Gastrocnemius medialis (tissue), 4 donors: ENCODE measurements at regions not wholly inside any gene's neighbourhood (a gene's known extent, or its start where the extent isn't known, plus 50 kb on each side); places are given as distances from the start of the nearest gene placed in this dataset.

Experiments used
- ATAC-seq, 2 donors: fragments of 150-250 bp; one replicate each; pipeline ENCODE4 v1.9.1; 2016
- DNase-seq, 2 donors: peaks; one replicate each; pipeline ENCODE4 v3.0.0-alpha.2; 2019
- H3K27ac ChIP-seq, 4 donors: fragments of 200-600 bp; sonication (generic); 1 replicate in 1 of 4; 2 replicates in 3 of 4; pipeline ENCODE4 v1.5.1; 2016 to 2018; ENCODE audit warnings: mild to moderate bottlenecking in 2 of 4, moderate library complexity in 1 of 4
- H3K27me3 ChIP-seq, 3 donors: fragments of 200-600 bp; sonication (generic) in 2 of 3; 1 replicate in 1 of 3; 2 replicates in 2 of 3; pipeline versions ENCODE4 v1.5.1 to v1.6.0; 2016 to 2019; ENCODE audit warnings: mild to moderate bottlenecking in 1 of 3, moderate library complexity in 1 of 3
- H3K36me3 ChIP-seq, 2 donors: fragments of 200-600 bp; sonication (generic) in 1 of 2; one replicate each; pipeline ENCODE4 v1.5.1; 2017 to 2018
- H3K4me1 ChIP-seq, 2 donors: fragments of 200-600 bp; sonication (generic) in 1 of 2; one replicate each; pipeline ENCODE4 v1.5.1; 2016 to 2017; ENCODE audit warnings: mild to moderate bottlenecking in 2 of 2
- H3K4me3 ChIP-seq, 4 donors: fragments of 200-600 bp; sonication (generic) in 3 of 4; 1 replicate in 1 of 4; 2 replicates in 3 of 4; pipeline ENCODE4 v1.5.1; 2016 to 2019; ENCODE audit warnings: mild to moderate bottlenecking in 2 of 4
- H3K9me3 ChIP-seq, 3 donors: fragments of 200-600 bp; sonication (generic) in 2 of 3; 1 replicate in 1 of 3; 2 replicates in 2 of 3; pipeline ENCODE4 v1.5.1; 2016 to 2019
- CTCF ChIP-seq, 5 experiments: fragments of 450-650 bp in 3 of 5; fragments of 200-600 bp in 2 of 5; sonication (generic) in 2 of 5; IDR thresholded peaks in 4 of 5; conservative IDR thresholded peaks in 1 of 5; 1 replicate in 4 of 5; 2 replicates in 1 of 5; pipeline ENCODE4 v1.5.1; 2016 to 2019; ENCODE audit warnings: antibody characterized with exemption in 5 of 5, mild to moderate bottlenecking in 3 of 5, moderate library complexity in 3 of 5
- POLR2A ChIP-seq, 2 donors: fragments of 450-650 bp; IDR thresholded peaks; one replicate each; pipeline ENCODE4 v1.6.1; 2017; ENCODE audit warnings: antibody characterized with exemption in 2 of 2, mild to moderate bottlenecking in 2 of 2, moderate library complexity in 2 of 2
- in situ Hi-C, 4 donors: fragments of 200-750 bp; cut with MboI; loops; one replicate each; pipeline versions ENCODE4 v1.15.0 to v1.8.0; 2017; ENCODE audit warnings: low sequenced_read_pairs in 4 of 4
- intact Hi-C: fragments of 100-400 bp; cut with DNase I; formaldehyde crosslinking; loops from one replicate; pipeline ENCODE4 v1.15.1; 2023; ENCODE audit warnings: low total_unique reads

GRCh38 chr2:191604154-191604553 is 73.8 kb upstream of the NABP1 start:
- H3K27me3 ChIP-seq, result no peaks in the 10 kb centered on the region
- intact Hi-C loops (no loop called here), in situ Hi-C loops (no loop called here)
- DNase-seq, result no peak
- no peak for ATAC-seq
- no peaks in the 10 kb centered on the region for H3K9me3 ChIP-seq
- H3K27ac ChIP-seq, result no peak overlapping the region
- no peak overlapping the region for H3K4me3 ChIP-seq
- H3K36me3 ChIP-seq, result no peaks in the 10 kb centered on the region
- no peaks in the 10 kb centered on the region for H3K4me1 ChIP-seq
- TF ChIP-seq CTCF (IDR thresholded peaks at IDR 0.05 in 4 of 5, conservative IDR thresholded peaks at IDR 0.05 in 1 of 5), result no peak
- TF ChIP-seq POLR2A (IDR thresholded peaks at IDR 0.05), result no peak

GRCh38 chr2:191607096-191607495 is 70.8 kb upstream of the NABP1 start:
- DNase-seq, result no peak
- H3K4me1 ChIP-seq, result no peaks in the 10 kb centered on the region
- H3K27ac ChIP-seq, result no peak overlapping the region
- TF ChIP-seq POLR2A (IDR thresholded peaks at IDR 0.05) (no peak), CTCF (IDR thresholded peaks at IDR 0.05 in 4 of 5, conservative IDR thresholded peaks at IDR 0.05 in 1 of 5) (no peak)
- in situ Hi-C loops (no loop called here), intact Hi-C loops (no loop called here)
- H3K27me3 ChIP-seq, result no peaks in the 10 kb centered on the region
- H3K9me3 ChIP-seq, result no peaks in the 10 kb centered on the region
- no peak overlapping the region for H3K4me3 ChIP-seq
- ATAC-seq, result no peak
- H3K36me3 ChIP-seq, result no peaks in the 10 kb centered on the region

GRCh38 chr2:191610756-191611155 is 67.2 kb upstream of the NABP1 start:
- in situ Hi-C loops, result no loop called here
- ATAC-seq, result no peak

GRCh38 chr2:191611614-191612013 is 66.3 kb upstream of the NABP1 start:
- H3K4me3 ChIP-seq, result no peak overlapping the region
- no peaks in the 10 kb centered on the region for H3K27me3 ChIP-seq
- H3K36me3 ChIP-seq, result no peaks in the 10 kb centered on the region
- no peaks in the 10 kb centered on the region for H3K4me1 ChIP-seq
- no peak overlapping the region for H3K27ac ChIP-seq
- intact Hi-C loops (no loop called here), in situ Hi-C loops (no loop called here)
- no peaks in the 10 kb centered on the region for H3K9me3 ChIP-seq
- TF ChIP-seq POLR2A (IDR thresholded peaks at IDR 0.05) (no peak), CTCF (IDR thresholded peaks at IDR 0.05 in 4 of 5, conservative IDR thresholded peaks at IDR 0.05 in 1 of 5) (no peak)
- no peak for DNase-seq
- no peak for ATAC-seq

More at GRCh38 chr2:191610756-191611155, 67.2 kb upstream of the NABP1 start:
- TF ChIP-seq POLR2A (IDR thresholded peaks at IDR 0.05) (no peak), CTCF (IDR thresholded peaks at IDR 0.05 in 4 of 5, conservative IDR thresholded peaks at IDR 0.05 in 1 of 5) (no peak)
- Histone ChIP-seq H3K27ac (no peak overlapping the region), H3K9me3 (no peaks in the 10 kb centered on the region), H3K36me3 (no peaks in the 10 kb centered on the region), H3K4me3 (no peak overlapping the region), H3K4me1 (no peaks in the 10 kb centered on the region), H3K27me3 (no peaks in the 10 kb centered on the region)
- intact Hi-C loops, result no loop called here
- no peak for DNase-seq

- Histone ChIP-seq H3K9me3 (no peaks in the 10 kb centered on the region), H3K4me3 (no peak overlapping the region), H3K27ac (no peak overlapping the region), H3K36me3 (no peaks in the 10 kb centered on the region), H3K27me3 (no peaks in the 10 kb centered on the region), H3K4me1 (no peaks in the 10 kb centered on the region)
- ATAC-seq (no peak), DNase-seq (no peak)
- in situ Hi-C loops (no loop called here), intact Hi-C loops (no loop called here)
- no peak for TF ChIP-seq CTCF (IDR thresholded peaks at IDR 0.05 in 4 of 5, conservative IDR thresholded peaks at IDR 0.05 in 1 of 5)
- no peak for TF ChIP-seq POLR2A (IDR thresholded peaks at IDR 0.05)
These were observed 65.4 kb upstream of the NABP1 start for GRCh38 chr2:191612496-191612895.
